ENCODE measurements at regions not wholly inside any gene's neighbourhood (a gene's known extent, or its start where the extent isn't known, plus 50 kb on each side); places are given as distances from the start of the nearest gene placed in this dataset.

- Histone ChIP-seq H3K23ac (ENCODE audit: low read length in 2 of 2) (no peak overlapping the region), H2BK12ac (ENCODE audit: low read length in 2 of 2) (no peak overlapping the region), H3K4me2 (ENCODE audit: low read length, poor library complexity, severe bottlenecking) (no peak overlapping the region), H2BK15ac (ENCODE audit: low read depth, poor library complexity, severe bottlenecking) (no peak overlapping the region), H2AK5ac (ENCODE audit: low read length, severe bottlenecking) (no peak overlapping the region), H3K4me3 (ENCODE audit: insufficient read depth in 1 of 2, low read depth in 1 of 2, low read length in 2 of 2) (no peak overlapping the region), H3K79me1 (replicated peaks; ENCODE audit: low read length, poor library complexity, severe bottlenecking) (no peaks in the 10 kb centered on the region), H3K18ac (ENCODE audit: low read depth in 1 of 2, low read length in 2 of 2) (no peak overlapping the region), H3K4ac (ENCODE audit: low read depth in 1 of 2, low read length in 2 of 2) (no peak overlapping the region), H3K36me3 (ENCODE audit: control insufficient read depth in 1 of 2, insufficient read depth in 2 of 2, low read depth in 1 of 2, low read length in 2 of 2) (no peaks in the 10 kb centered on the region), H3K27me3 (ENCODE audit: control insufficient read depth in 1 of 2, insufficient read depth in 1 of 2, low read length in 2 of 2) (no peaks in the 10 kb centered on the region), H4K91ac (ENCODE audit: low read length) (no peak overlapping the region), H2BK5ac (ENCODE audit: low read depth, low read length, poor library complexity, severe bottlenecking) (no peak overlapping the region), H3K9ac (ENCODE audit: low read length) (no peak overlapping the region), H3K9me3 (ENCODE audit: control insufficient read depth, low read length) (no peaks in the 10 kb centered on the region), H3K27ac (ENCODE audit: low read length, poor library complexity, severe bottlenecking) (no peak overlapping the region), H2BK120ac (ENCODE audit: low read depth, low read length) (no peak overlapping the region), H2AFZ (ENCODE audit: low read depth, low read length) (no peak overlapping the region), H3K4me1 (ENCODE audit: control insufficient read depth, insufficient read depth, low read depth, low read length) (no peaks in the 10 kb centered on the region), H3K14ac (ENCODE audit: low read length in 2 of 2) (no peak overlapping the region), H4K8ac (ENCODE audit: low read length) (no peak overlapping the region)
- WGBS: 90% methylated on average over 6 of the region's 6 CpGs
- DNase-seq: no peak
These were observed 81.0 kb upstream of the STARD13 start for GRCh38 chr13:33366469-33367062.

- DNase-seq: no peak
- H3K4me3 ChIP-seq (ENCODE audit: insufficient read depth in 1 of 2, low read depth in 1 of 2, low read length in 2 of 2): no peak overlapping the region
- WGBS: no CpG with 5 or more reads among the region's 2 CpGs
- no peak overlapping the region for H2AK5ac ChIP-seq (ENCODE audit: low read length, severe bottlenecking)
- no peaks in the 10 kb centered on the region for H3K36me3 ChIP-seq (ENCODE audit: control insufficient read depth in 1 of 2, insufficient read depth in 2 of 2, low read depth in 1 of 2, low read length in 2 of 2)
- no peak overlapping the region for H2BK120ac ChIP-seq (ENCODE audit: low read depth, low read length)
- peak overlapping the region; percentile 34 for H3K9ac ChIP-seq (ENCODE audit: low read length)
- H2BK15ac ChIP-seq (ENCODE audit: low read depth, poor library complexity, severe bottlenecking): no peak overlapping the region
- no peak overlapping the region for H3K18ac ChIP-seq (ENCODE audit: low read depth in 1 of 2, low read length in 2 of 2)
- no peak overlapping the region for H3K14ac ChIP-seq (ENCODE audit: low read length in 2 of 2)
- H3K79me1 ChIP-seq (replicated peaks; ENCODE audit: low read length, poor library complexity, severe bottlenecking): no peaks in the 10 kb centered on the region
- H4K91ac ChIP-seq (ENCODE audit: low read length): no peak overlapping the region
- H3K4ac ChIP-seq (ENCODE audit: low read depth in 1 of 2, low read length in 2 of 2): no peak overlapping the region
- H4K8ac ChIP-seq (ENCODE audit: low read length): no peak overlapping the region
- no peak overlapping the region for H2BK12ac ChIP-seq (ENCODE audit: low read length in 2 of 2)
- no peak overlapping the region for H3K23ac ChIP-seq (ENCODE audit: low read length in 2 of 2)
- no peak overlapping the region for H3K27ac ChIP-seq (ENCODE audit: low read length, poor library complexity, severe bottlenecking)
- no peaks in the 10 kb centered on the region for H3K27me3 ChIP-seq (ENCODE audit: control insufficient read depth in 1 of 2, insufficient read depth in 1 of 2, low read length in 2 of 2)
- no peak overlapping the region for H2AFZ ChIP-seq (ENCODE audit: low read depth, low read length)
- no peak overlapping the region for H3K4me2 ChIP-seq (ENCODE audit: low read length, poor library complexity, severe bottlenecking)
- no peaks in the 10 kb centered on the region for H3K4me1 ChIP-seq (ENCODE audit: control insufficient read depth, insufficient read depth, low read depth, low read length)
- H2BK5ac ChIP-seq (ENCODE audit: low read depth, low read length, poor library complexity, severe bottlenecking): no peak overlapping the region
- H3K9me3 ChIP-seq (ENCODE audit: control insufficient read depth, low read length): no peaks in the 10 kb centered on the region
These were observed 81.8 kb upstream of the STARD13 start for GRCh38 chr13:33367171-33367895.

GRCh38 chr13:33367926-33368325, 82.4 kb upstream of the STARD13 start:
- no peak overlapping the region for H3K14ac ChIP-seq (ENCODE audit: low read length in 2 of 2)
- 91% methylated on average over 4 of the region's 5 CpGs for WGBS
- H4K8ac ChIP-seq (ENCODE audit: low read length): no peak overlapping the region
- H3K9me3 ChIP-seq (ENCODE audit: control insufficient read depth, low read length): no peaks in the 10 kb centered on the region
- H2BK12ac ChIP-seq (ENCODE audit: low read length in 2 of 2): no peak overlapping the region
- no peaks in the 10 kb centered on the region for H3K36me3 ChIP-seq (ENCODE audit: control insufficient read depth in 1 of 2, insufficient read depth in 2 of 2, low read depth in 1 of 2, low read length in 2 of 2)
- H3K4me3 ChIP-seq (ENCODE audit: insufficient read depth in 1 of 2, low read depth in 1 of 2, low read length in 2 of 2): no peak overlapping the region
- peak overlapping the region; percentile 34 for H3K9ac ChIP-seq (ENCODE audit: low read length)
- no peak overlapping the region for H2AK5ac ChIP-seq (ENCODE audit: low read length, severe bottlenecking)
- no peak for DNase-seq
- no peak overlapping the region for H4K91ac ChIP-seq (ENCODE audit: low read length)
- no peak overlapping the region for H3K27ac ChIP-seq (ENCODE audit: low read length, poor library complexity, severe bottlenecking)
- no peak overlapping the region for H3K4ac ChIP-seq (ENCODE audit: low read depth in 1 of 2, low read length in 2 of 2)
- H3K4me1 ChIP-seq (ENCODE audit: control insufficient read depth, insufficient read depth, low read depth, low read length): no peaks in the 10 kb centered on the region
- H2AFZ ChIP-seq (ENCODE audit: low read depth, low read length): no peak overlapping the region
- H3K4me2 ChIP-seq (ENCODE audit: low read length, poor library complexity, severe bottlenecking): no peak overlapping the region
- H3K79me1 ChIP-seq (replicated peaks; ENCODE audit: low read length, poor library complexity, severe bottlenecking): no peaks in the 10 kb centered on the region
- H3K27me3 ChIP-seq (ENCODE audit: control insufficient read depth in 1 of 2, insufficient read depth in 1 of 2, low read length in 2 of 2): no peaks in the 10 kb centered on the region
- no peak overlapping the region for H2BK15ac ChIP-seq (ENCODE audit: low read depth, poor library complexity, severe bottlenecking)
- H3K18ac ChIP-seq (ENCODE audit: low read depth in 1 of 2, low read length in 2 of 2): no peak overlapping the region
- H3K23ac ChIP-seq (ENCODE audit: low read length in 2 of 2): no peak overlapping the region
- no peak overlapping the region for H2BK120ac ChIP-seq (ENCODE audit: low read depth, low read length)
- H2BK5ac ChIP-seq (ENCODE audit: low read depth, low read length, poor library complexity, severe bottlenecking): no peak overlapping the region

GRCh38 chr13:33369073-33369472, 83.5 kb upstream of the STARD13 start:
- Histone ChIP-seq H2BK12ac (ENCODE audit: low read length in 2 of 2) (no peak overlapping the region), H2BK120ac (ENCODE audit: low read depth, low read length) (no peak overlapping the region), H3K27ac (ENCODE audit: low read length, poor library complexity, severe bottlenecking) (no peak overlapping the region), H3K79me1 (replicated peaks; ENCODE audit: low read length, poor library complexity, severe bottlenecking) (no peaks in the 10 kb centered on the region), H3K18ac (ENCODE audit: low read depth in 1 of 2, low read length in 2 of 2) (no peak overlapping the region), H3K9ac (ENCODE audit: low read length) (no peak overlapping the region), H2BK5ac (ENCODE audit: low read depth, low read length, poor library complexity, severe bottlenecking) (no peak overlapping the region), H3K14ac (ENCODE audit: low read length in 2 of 2) (no peak overlapping the region), H4K8ac (ENCODE audit: low read length) (no peak overlapping the region), H3K36me3 (ENCODE audit: control insufficient read depth in 1 of 2, insufficient read depth in 2 of 2, low read depth in 1 of 2, low read length in 2 of 2) (no peaks in the 10 kb centered on the region), H3K4me3 (ENCODE audit: insufficient read depth in 1 of 2, low read depth in 1 of 2, low read length in 2 of 2) (no peak overlapping the region), H3K4ac (ENCODE audit: low read depth in 1 of 2, low read length in 2 of 2) (no peak overlapping the region), H3K4me1 (ENCODE audit: control insufficient read depth, insufficient read depth, low read depth, low read length) (no peaks in the 10 kb centered on the region), H3K23ac (ENCODE audit: low read length in 2 of 2) (no peak overlapping the region), H3K27me3 (ENCODE audit: control insufficient read depth in 1 of 2, insufficient read depth in 1 of 2, low read length in 2 of 2) (no peaks in the 10 kb centered on the region), H2AK5ac (ENCODE audit: low read length, severe bottlenecking) (no peak overlapping the region), H2AFZ (ENCODE audit: low read depth, low read length) (no peak overlapping the region), H4K91ac (ENCODE audit: low read length) (no peak overlapping the region), H3K4me2 (ENCODE audit: low read length, poor library complexity, severe bottlenecking) (no peak overlapping the region), H2BK15ac (ENCODE audit: low read depth, poor library complexity, severe bottlenecking) (no peak overlapping the region), H3K9me3 (ENCODE audit: control insufficient read depth, low read length) (no peaks in the 10 kb centered on the region)
- no peak for DNase-seq
- WGBS: 75% methylated on average over 3 of the region's 3 CpGs
